IPS-18a (cell line): ENCODE measurements at regions not wholly inside any gene's neighbourhood (a gene's known extent, or its start where the extent isn't known, plus 50 kb on each side); places are given as distances from the start of the nearest gene placed in this dataset.

Experiments
- H3K27ac ChIP-seq: one replicate; pipeline ENCODE4 v1.5.1; 2013; ENCODE audit warnings: low read length
- H3K27me3 ChIP-seq: one replicate; pipeline ENCODE4 v1.6.1; 2013; ENCODE audit warnings: mild to moderate bottlenecking, low read length; ENCODE audit not compliant: control insufficient read depth, insufficient read depth
- H3K36me3 ChIP-seq: one replicate; pipeline ENCODE4 v1.6.1; 2013; ENCODE audit warnings: low read depth, low read length; ENCODE audit not compliant: control insufficient read depth
- H3K4me1 ChIP-seq: one replicate; pipeline ENCODE4 v1.6.1; 2013; ENCODE audit warnings: low read depth, low read length; ENCODE audit not compliant: control insufficient read depth
- H3K4me3 ChIP-seq: one replicate; pipeline ENCODE4 v1.5.1; 2013; ENCODE audit warnings: low read length
- H3K9ac ChIP-seq: one replicate; pipeline ENCODE4 v1.6.1; 2013; ENCODE audit warnings: mild to moderate bottlenecking, low read length, moderate library complexity
- H3K9me3 ChIP-seq: one replicate; pipeline ENCODE4 v1.6.1; 2013; ENCODE audit warnings: low read depth, low read length; ENCODE audit not compliant: control insufficient read depth

DNA sequence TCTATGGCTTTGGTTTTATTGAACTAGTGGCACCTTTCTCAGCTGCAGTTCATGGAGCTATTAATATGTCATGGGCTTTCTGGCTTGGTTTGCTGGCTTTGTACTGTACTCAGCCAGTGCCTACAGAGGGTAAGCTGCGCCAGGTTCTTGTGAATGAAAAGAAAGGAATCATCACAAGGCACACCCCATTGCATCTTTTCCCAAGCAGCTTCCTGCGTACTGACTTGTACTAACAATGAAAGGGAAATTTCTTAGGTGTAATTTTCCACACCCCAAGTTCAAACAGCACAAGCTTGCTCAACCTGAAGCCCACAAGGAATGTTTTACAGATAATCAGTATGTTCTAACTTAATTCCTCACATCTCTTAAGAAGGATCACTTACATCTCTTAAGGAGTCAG, 78.0 kb upstream of the TNFSF18 start:
- Histone ChIP-seq H3K4me3 (no peak overlapping the region), H3K4me1 (peaks cover 9% of the 10 kb centered on the region), H3K27ac (no peak overlapping the region), H3K36me3 (no peaks in the 10 kb centered on the region), H3K27me3 (no peaks in the 10 kb centered on the region), H3K9me3 (no peaks in the 10 kb centered on the region), H3K9ac (no peak overlapping the region)

DNA sequence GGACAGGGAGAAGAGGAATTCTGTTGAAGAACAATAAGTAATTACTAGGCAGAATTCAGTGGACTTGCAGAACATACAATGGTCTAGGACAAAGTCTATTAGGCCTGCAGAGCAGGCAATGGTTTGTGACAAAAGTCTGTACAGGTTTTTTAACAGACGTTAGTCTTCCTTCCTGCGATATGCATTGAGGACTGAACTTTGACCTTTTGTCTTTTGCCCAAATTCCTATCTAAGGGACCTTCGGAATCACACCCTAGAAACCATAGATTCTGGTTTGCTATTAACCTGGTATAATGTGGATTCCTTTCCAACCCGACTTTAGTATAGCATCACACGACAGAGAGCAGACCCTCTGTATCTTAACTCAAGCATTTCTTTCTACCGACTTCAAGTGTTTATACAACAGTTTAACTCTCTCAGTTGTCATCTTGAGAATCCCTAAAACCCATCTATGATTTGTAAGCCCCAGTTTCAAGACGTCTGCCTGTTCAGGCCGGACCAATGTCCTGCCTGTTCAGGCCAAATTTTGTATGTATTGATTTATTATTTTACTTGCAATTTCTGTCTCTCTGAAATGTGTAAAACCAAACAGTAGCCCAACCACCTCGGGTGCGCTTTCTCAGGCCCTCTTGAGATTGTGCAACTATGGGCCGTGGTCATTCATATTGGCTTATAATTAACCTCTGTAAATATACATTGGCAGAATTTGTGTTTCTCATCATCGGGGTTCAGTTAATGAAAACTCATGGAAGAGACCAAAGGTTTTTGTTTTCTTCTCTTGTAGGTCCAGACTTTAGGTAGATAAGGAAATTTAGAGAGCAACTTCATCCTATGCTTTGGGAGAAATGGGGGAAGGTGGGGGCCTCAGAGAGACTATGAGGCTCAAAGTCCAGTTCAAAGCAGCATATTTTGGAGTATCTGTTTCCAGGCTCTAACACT, 76.9 kb upstream of the TNFSF18 start:
- H3K36me3 ChIP-seq = no peaks in the 10 kb centered on the region
- peaks cover 20% of the 10 kb centered on the region for H3K4me1 ChIP-seq
- H3K9me3 ChIP-seq = no peaks in the 10 kb centered on the region
- no peaks in the 10 kb centered on the region for H3K27me3 ChIP-seq
- H3K4me3 ChIP-seq = no peak overlapping the region
- H3K27ac ChIP-seq = no peak overlapping the region
- H3K9ac ChIP-seq = no peak overlapping the region

DNA sequence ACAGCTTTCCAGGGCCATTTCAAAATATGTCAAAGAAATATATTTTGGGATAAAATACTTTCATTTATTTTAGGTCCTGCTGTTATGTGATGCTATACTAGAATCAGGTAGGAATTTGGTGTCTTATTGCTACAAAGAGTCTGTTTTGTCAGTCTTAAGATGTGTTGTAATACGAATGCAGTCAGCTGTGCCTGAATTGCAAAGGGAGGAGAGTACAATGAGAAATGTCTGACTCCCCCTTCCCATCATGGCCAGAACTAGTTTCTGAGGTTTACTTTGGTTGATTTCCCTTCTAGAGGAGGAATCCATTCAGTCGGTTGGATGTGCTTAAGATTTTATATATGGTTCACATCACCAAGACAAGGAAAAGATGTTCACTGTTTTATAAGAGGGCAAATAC, 75.7 kb upstream of the TNFSF18 start:
- Histone ChIP-seq H3K4me1 (peaks cover 21% of the 10 kb centered on the region), H3K9me3 (no peaks in the 10 kb centered on the region), H3K9ac (no peak overlapping the region), H3K36me3 (no peaks in the 10 kb centered on the region), H3K27ac (no peak overlapping the region), H3K27me3 (no peaks in the 10 kb centered on the region), H3K4me3 (no peak overlapping the region)

DNA sequence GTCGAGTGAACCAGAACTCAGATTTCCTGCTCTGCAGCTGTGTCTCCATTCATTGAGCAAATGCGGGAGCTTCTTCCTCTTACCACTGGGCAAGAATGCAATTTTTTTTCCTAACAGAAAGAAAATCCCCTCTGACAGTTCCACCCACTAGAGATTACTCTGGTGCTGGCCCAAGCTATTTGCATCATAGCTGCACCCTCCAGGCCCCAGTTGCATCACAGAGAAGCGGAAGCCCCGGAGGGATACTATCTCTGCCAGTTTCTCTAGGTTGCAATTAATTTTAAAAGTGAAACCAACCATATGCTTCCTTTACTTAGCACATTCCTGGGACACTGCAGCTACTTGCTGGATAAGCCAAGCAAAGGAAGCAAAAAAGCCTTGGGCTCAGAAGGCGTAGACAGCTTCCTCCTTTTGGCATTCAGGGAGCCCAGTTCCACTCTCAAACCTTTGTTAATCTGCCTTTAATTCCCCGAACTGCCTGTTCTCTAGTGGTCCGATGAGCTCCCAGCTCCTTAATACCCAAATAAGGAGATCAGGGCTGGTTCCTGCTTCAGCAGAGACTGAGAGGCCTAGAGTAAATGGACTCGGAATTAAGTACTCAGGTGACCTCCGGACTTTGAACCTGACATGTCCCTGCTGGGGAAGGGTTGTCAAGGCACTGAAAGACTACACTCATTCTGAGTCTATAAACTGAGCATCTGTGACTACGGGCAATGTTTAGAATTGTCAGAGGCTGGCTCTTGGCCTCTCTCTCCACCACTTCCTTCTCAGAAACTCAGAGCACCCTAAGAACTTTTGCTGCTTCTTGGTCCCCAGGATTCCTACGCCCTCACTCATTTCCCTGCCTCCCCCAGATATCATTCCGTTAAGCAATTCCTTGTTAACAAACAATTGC, 72.5 kb upstream of the TNFSF18 start:
- H3K27me3 ChIP-seq = no peaks in the 10 kb centered on the region
- no peak overlapping the region for H3K27ac ChIP-seq
- H3K9ac ChIP-seq = peak overlapping the region; percentile 10
- H3K36me3 ChIP-seq = no peaks in the 10 kb centered on the region
- H3K9me3 ChIP-seq = no peaks in the 10 kb centered on the region
- no peak overlapping the region for H3K4me3 ChIP-seq
- H3K4me1 ChIP-seq = peaks cover 21% of the 10 kb centered on the region

GRCh38 chr1:173122344-173122935, 71.7 kb upstream of the TNFSF18 start:
- no peak overlapping the region for H3K4me3 ChIP-seq
- H3K36me3 ChIP-seq = no peaks in the 10 kb centered on the region
- H3K9me3 ChIP-seq = no peaks in the 10 kb centered on the region
- no peak overlapping the region for H3K9ac ChIP-seq
- H3K27me3 ChIP-seq = no peaks in the 10 kb centered on the region
- peaks cover 21% of the 10 kb centered on the region for H3K4me1 ChIP-seq
- H3K27ac ChIP-seq = no peak overlapping the region

- Histone ChIP-seq H3K27ac (no peak overlapping the region), H3K4me1 (peaks cover 12% of the 10 kb centered on the region), H3K9me3 (no peaks in the 10 kb centered on the region)
Observed at GRCh38 chr1:173118404-173118803, 67.7 kb upstream of the TNFSF18 start.

GRCh38 chr1:173117761-173118160, 67.0 kb upstream of the TNFSF18 start:
- H3K4me1 ChIP-seq = peaks cover 6% of the 10 kb centered on the region
- no peaks in the 10 kb centered on the region for H3K36me3 ChIP-seq
- no peaks in the 10 kb centered on the region for H3K27me3 ChIP-seq
- H3K9me3 ChIP-seq = no peaks in the 10 kb centered on the region
- no peak overlapping the region for H3K4me3 ChIP-seq
- no peak overlapping the region for H3K9ac ChIP-seq
- no peak overlapping the region for H3K27ac ChIP-seq

More at GRCh38 chr1:173118404-173118803, 67.7 kb upstream of the TNFSF18 start:
- H3K9ac ChIP-seq = no peak overlapping the region
- no peaks in the 10 kb centered on the region for H3K27me3 ChIP-seq
- H3K4me3 ChIP-seq = no peak overlapping the region
- H3K36me3 ChIP-seq = no peaks in the 10 kb centered on the region

- Histone ChIP-seq H3K9ac (no peak overlapping the region), H3K4me3 (no peak overlapping the region), H3K36me3 (no peaks in the 10 kb centered on the region), H3K27me3 (no peaks in the 10 kb centered on the region), H3K27ac (no peak overlapping the region), H3K4me1 (no peaks in the 10 kb centered on the region), H3K9me3 (no peaks in the 10 kb centered on the region)
Observed at GRCh38 chr1:173117108-173117633, 66.4 kb upstream of the TNFSF18 start.

GRCh38 chr1:173114346-173114745, 63.6 kb upstream of the TNFSF18 start:
- no peaks in the 10 kb centered on the region for H3K9me3 ChIP-seq
- no peaks in the 10 kb centered on the region for H3K27me3 ChIP-seq
- no peak overlapping the region for H3K9ac ChIP-seq
- no peaks in the 10 kb centered on the region for H3K4me1 ChIP-seq
- H3K36me3 ChIP-seq = no peaks in the 10 kb centered on the region
- no peak overlapping the region for H3K27ac ChIP-seq
- H3K4me3 ChIP-seq = no peak overlapping the region

DNA sequence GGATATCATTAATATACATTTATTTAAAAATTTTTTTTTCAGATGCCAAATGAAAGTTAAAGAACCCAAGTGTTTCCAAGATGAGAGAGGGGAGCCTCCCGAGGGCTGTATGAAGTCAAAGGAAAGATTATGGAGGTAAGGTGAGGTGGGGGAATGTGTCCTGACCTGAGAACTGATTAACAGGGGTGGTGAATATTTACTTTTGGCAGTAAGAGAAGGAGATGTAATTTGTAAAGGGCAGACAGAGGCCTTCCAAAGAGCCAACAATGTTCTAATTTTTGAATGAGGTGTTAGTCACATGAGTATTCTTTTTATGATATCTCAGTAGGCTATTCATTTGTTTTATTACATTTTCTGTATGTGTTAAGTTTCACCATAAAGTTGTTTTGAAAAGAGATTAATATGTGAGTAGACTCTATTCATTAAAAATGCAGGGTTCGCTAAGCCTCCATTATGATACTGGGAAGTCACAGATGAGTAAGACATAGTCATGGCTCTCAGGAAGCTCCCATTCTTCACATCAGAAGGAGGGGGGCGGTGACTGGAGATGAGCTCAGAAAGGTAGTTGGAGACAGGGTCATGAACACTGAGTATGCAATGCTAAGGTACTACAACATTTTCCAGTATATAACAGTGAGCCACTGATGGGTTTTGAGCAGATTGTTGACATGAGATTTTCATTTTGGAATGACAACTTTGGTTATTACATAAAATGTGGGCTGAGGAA, 62.4 kb upstream of the TNFSF18 start:
- no peak overlapping the region for H3K4me3 ChIP-seq
- no peak overlapping the region for H3K9ac ChIP-seq
- H3K9me3 ChIP-seq = no peaks in the 10 kb centered on the region
- H3K36me3 ChIP-seq = no peaks in the 10 kb centered on the region
- H3K27ac ChIP-seq = no peak overlapping the region
- H3K27me3 ChIP-seq = no peaks in the 10 kb centered on the region
- H3K4me1 ChIP-seq = no peaks in the 10 kb centered on the region

- H3K4me3 ChIP-seq = no peak overlapping the region
- no peak overlapping the region for H3K27ac ChIP-seq
Observed at GRCh38 chr1:173112129-173112528, 61.4 kb upstream of the TNFSF18 start.

More at GRCh38 chr1:173112129-173112528, 61.4 kb upstream of the TNFSF18 start:
- Histone ChIP-seq H3K9ac (no peak overlapping the region), H3K36me3 (no peaks in the 10 kb centered on the region), H3K27me3 (no peaks in the 10 kb centered on the region), H3K4me1 (no peaks in the 10 kb centered on the region), H3K9me3 (no peaks in the 10 kb centered on the region)
